Glomerular endothelial cell (primary cell): ENCODE measurements at regions not wholly inside any gene's neighbourhood (a gene's known extent, or its start where the extent isn't known, plus 50 kb on each side); places are given as distances from the start of the nearest gene placed in this dataset.

Experiments
- DNase-seq: peaks from one replicate; pipeline ENCODE4 v3.0.0-alpha.2; 2011; ENCODE audit warnings: low read depth, low spot score; ENCODE audit errors: extremely low read depth

DNA sequence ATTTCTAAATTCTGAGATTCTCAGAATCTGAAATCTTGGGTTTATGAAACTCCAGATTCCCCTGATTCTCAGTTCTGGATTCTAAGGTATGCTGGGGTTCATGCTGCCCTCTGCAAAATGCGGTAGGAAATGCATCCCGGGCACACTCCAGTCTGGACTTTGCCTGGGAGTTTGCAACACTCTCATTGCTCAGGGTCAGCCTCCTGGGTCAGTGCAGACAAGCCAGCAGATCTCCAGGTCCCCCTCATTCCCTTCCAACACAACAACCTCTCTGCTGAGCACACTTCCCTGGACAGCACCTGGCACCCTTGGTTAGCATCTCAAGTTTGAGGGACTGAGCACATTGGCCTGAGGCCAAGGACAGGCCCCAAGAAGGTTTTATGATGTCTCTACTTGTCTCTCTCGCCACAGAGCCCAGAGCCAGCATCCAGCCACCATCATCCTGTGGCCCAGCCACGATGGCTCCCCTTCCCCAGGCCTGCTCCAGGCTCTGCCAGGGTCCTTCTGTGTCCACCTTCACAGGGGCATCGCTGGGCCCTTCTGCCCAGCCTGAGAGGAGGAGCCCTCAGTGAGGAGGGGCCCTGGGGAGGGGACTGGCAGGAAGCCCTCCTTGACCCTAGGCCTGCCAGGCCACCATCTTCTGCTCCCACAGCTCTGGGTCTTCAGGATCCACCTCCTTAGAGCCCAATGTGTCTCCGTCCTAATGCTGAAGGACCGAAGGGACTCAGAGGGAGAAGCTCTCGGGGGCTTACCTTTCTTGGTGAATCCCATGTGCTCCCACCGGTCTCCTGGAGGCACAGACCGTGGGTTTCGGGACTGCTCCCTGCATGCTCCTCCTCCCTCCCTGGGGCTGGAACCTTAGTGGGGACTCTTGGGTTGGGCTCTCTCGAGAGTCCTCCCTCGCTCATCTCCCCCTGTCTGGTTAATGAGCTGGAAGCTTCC is 550.7 kb downstream of the PTPRU start:
- DNase-seq, result no peak

DNA sequence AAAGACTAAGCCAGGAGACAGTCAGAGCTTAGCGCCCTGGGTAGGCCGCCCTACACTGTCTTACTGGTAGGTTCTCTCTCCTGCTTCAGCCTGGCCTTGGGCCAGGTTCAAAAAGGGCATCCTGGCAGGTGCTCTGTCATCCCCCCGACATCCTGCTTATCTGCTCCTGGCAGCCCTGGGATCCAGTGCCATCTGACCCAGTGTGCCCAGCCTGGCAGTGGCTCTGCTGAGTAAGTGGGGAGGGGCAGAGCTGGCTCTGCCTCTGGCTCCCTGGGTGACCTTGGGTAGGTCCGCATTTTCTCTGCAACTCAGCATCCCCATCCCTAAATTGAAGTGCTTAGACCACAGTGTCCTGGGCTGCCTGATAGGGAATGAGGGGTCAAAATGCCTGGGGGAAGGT is 549.9 kb downstream of the PTPRU start:
- no peak for DNase-seq

DNA sequence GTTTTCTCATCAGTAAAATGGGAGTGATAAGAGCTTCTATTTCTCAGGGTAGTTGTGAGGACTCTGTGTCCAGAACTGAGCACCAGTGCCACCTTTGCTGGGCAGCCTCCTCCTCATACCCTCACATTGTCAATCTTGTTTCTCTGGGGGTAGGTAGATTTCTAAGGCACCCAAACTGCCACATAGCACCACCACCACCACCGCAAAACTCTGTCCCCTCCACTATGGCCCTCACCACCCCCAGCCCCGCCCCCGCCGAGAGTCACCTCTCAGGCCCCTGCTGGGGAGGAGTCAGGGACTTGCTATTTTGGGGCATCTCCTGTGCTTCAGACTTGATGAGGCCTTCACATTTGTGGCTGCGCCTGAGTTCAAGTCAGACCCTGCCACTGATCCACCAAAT is 549.2 kb downstream of the PTPRU start:
- no peak for DNase-seq

- DNase-seq, result no peak
Measured at GRCh38 chr1:29785137-29785527, 548.8 kb downstream of the PTPRU start.

DNA sequence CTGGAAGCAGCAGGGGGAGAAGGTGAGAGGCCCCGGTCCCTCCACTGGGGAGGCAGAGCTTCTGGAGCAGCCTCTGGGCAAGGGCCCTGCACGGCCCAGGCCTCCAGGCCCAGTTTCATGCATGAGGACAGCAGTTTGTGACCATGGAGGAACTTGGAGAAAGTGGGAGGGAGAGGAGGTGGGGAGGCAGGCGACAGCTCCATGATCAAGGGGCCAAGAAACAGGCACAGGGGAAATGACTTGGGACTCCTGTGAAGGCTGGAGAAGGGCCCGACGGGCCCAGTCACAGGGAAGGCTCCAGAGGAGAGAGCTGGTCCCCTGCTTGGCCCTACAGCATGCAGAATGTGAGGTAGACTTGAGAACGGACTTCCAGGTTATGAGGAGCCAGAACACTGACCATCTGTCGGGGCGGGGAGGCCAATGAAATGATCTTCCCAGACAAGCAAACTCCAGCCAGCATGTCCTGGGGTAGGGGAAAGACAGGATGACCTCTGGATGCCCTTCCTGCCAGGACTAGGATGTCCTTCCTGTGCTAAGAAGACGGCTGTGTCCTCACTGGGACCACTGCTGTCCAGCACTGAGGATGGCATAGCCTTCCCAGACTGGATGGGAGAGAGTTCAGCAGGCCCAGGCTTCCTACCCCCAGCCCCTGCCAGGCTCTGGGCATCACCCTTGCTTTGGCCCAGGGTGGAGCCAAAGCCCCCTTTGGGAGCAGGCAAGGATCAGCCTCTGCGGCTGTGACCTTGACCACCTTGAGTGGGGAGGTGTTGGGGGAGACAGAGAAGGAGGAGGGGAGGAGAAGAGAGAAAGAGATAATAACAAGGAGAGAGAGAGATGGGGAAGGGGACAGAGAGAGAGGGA is 548.2 kb downstream of the PTPRU start:
- DNase-seq, result no peak

- no peak for DNase-seq
Measured at GRCh38 chr1:29783508-29784275, 547.4 kb downstream of the PTPRU start.

GRCh38 chr1:29782846-29783507 is 546.7 kb downstream of the PTPRU start:
- no peak for DNase-seq

GRCh38 chr1:29779146-29779545 is 542.8 kb downstream of the PTPRU start:
- no peak for DNase-seq

- DNase-seq, result no peak
Measured at GRCh38 chr1:29777522-29777921, 541.2 kb downstream of the PTPRU start.

GRCh38 chr1:29774355-29774754 is 538.0 kb downstream of the PTPRU start:
- no peak for DNase-seq

DNA sequence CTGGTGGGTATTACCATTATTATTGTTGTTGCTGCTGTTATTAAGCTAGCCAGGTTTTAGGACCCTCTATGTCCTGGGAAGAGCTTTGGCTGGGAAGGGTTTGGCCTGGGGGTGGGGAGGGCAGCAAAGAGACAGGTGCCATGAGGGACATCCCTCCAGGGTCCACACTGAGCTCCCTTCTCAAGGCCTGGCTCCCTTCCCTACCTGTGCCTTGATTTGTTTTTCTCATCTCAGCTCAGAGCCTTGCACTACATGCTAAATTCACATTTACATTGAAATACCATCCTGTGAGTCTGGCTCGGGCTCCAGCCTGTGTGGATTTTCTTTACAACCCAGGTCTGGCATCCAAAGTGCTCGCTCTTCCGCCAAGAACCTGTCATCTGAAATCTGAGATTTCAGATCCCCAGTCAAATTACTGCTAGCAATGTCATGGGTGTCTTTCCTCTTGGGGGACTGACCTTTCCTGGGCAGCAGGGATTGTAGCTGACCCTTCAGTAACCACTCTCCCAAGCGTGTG is 536.3 kb downstream of the PTPRU start:
- no peak for DNase-seq

- DNase-seq, result no peak
Measured at GRCh38 chr1:29767769-29768425, 531.6 kb downstream of the PTPRU start.

DNA sequence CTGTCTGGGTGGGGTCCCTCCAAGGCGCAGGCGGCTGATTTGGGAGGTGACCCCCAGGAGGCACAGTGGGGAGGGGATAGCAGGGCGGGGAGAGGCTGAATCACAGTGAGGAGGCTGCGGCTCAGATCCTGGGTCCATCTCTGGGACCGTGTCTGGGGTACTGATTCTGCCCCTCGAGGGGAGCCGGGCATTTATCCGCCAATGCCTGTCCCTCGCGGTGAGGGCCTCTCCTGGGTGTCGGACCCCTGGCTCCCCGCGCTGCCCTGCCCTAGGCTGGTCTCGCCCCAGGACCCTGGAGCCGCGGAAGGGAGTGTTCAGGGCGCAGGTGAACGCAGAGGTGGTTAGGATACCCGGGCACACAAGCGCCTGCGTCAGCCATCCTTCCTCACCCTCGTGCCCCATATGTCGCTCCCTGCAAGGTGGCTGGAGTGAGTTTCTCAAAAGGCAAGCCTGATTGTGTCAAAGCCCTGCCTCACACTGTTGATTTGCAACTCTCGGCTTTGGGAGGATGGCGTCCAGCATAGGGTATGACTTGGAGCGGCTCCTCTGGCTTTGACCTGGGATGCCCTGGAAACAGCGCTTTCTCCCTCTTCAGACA is 530.9 kb downstream of the PTPRU start:
- no peak for DNase-seq

DNA sequence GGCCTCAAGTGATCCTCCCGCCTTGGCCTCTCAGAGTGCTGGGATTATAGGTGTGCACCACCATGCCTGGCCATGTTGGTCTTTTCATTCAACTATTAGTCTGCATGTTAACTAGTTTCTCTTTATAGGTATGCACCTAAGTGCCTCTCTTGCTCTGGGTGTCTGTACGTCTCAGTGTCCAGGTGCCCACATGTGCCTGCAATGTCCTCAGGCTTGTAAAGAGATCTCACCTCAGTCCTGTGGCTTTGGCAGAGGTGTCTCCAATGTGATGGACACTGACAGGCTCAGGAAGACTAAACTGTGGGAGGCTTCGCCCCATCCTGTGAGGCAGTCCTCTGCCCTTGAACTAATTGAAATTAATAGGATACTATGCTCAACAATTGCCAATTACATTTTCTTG is 526.3 kb downstream of the PTPRU start:
- no peak for DNase-seq

GRCh38 chr1:29761159-29761928 is 525.0 kb downstream of the PTPRU start:
- no peak for DNase-seq

DNA sequence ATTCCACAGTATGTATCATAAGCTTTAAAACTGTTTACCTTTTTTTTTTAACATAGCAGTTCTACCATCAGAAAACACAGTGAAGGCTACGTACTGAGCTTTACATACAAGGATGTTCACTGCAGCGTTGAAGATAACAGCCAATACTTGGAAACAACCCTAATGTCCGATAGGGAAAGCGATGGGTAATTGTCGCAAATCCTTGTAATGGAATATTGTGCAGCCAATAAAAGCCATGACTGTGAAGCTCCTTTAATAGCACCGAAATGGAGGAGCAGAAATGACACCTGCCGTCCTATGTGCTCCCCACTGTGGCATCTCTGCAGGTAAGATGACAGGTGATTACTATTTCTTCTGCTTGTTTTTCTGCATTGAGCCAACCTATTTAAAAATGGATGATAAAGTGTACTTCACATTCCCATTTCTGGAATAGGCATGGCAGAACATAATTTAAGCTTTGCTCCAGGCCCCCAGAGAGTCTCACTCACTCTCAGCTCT is 523.8 kb downstream of the PTPRU start:
- DNase-seq, result no peak

- DNase-seq, result no peak
Measured at GRCh38 chr1:29758781-29759499, 522.6 kb downstream of the PTPRU start.
